Panc1 (cell line): ENCODE measurements at regions not wholly inside any gene's neighbourhood (a gene's known extent, or its start where the extent isn't known, plus 50 kb on each side); places are given as distances from the start of the nearest gene placed in this dataset.
"Not testable (repeated sequence)": the region's sequence is repeated elsewhere in the genome, so short reads cannot be mapped to it uniquely, and the experiment has no call there.

Experiments used
- ATAC-seq: fragments of 200-7000 bp; cut with Tn5 transposase; 2 replicates; pipeline ENCODE4 v1.9.1; 2020; ENCODE audit warnings: mild to moderate bottlenecking, moderate library complexity
- BruUV-seq: library from RNA; stranded (reverse); fragments of 400-500 nt; replicated peaks from 2 replicates; lab custom pipeline; 2021; lab: Mats Ljungman, UMichigan
- CTCF ChIA-PET: fragments of 300-600 bp; sonication (Branson Sonifier 250); formaldehyde crosslinking; loops from one replicate; lab custom pipeline; 2022; ENCODE audit warnings: antibody characterized with exemption; lab: Charles Lee
- POLR2A ChIA-PET: fragments of 300-600 bp; sonication (Branson Sonifier 250); formaldehyde crosslinking; loops from one replicate; lab custom pipeline; 2022; ENCODE audit warnings: antibody characterized with exemption; lab: Charles Lee
- DNase-seq: peaks from one replicate; pipeline ENCODE4 v3.0.0-alpha.2; 2010; ENCODE audit warnings: low read depth, low spot score
- H3K27ac ChIP-seq: 2 replicates; pipeline ENCODE4 v1.5.1; 2011; ENCODE audit warnings: mild to moderate bottlenecking, low read length, inconsistent platforms
- H3K27me3 ChIP-seq: fragments of 200-500 bp; sonication (Bioruptor generic); 2 replicates; pipeline ENCODE4 v1.6.0; 2014; ENCODE audit warnings: low read length, inconsistent platforms; ENCODE audit not compliant: control insufficient read depth, insufficient read depth
- H3K36me3 ChIP-seq: fragments of 200-500 bp; sonication (Bioruptor generic); 2 replicates; pipeline ENCODE4 v1.5.1; 2014; ENCODE audit warnings: inconsistent platforms, mild to moderate bottlenecking, low read length, moderate library complexity; ENCODE audit not compliant: control insufficient read depth, insufficient read depth
- H3K4me1 ChIP-seq: 2 replicates; pipeline ENCODE4 v1.5.1; 2011; ENCODE audit warnings: inconsistent platforms, mild to moderate bottlenecking, low read length, moderate library complexity; ENCODE audit not compliant: control insufficient read depth, insufficient read depth
- H3K4me3 ChIP-seq, 2 experiments: 2 replicates each; pipeline ENCODE4 v1.5.1; 2011 to 2012; ENCODE audit warnings: low read depth in 2 of 2, low read length in 2 of 2, mild to moderate bottlenecking in 2 of 2, inconsistent platforms in 1 of 2, moderate library complexity in 1 of 2
- H3K9me3 ChIP-seq: fragments of 200-500 bp; sonication (Bioruptor generic); 2 replicates; pipeline ENCODE4 v1.5.1; 2014; ENCODE audit warnings: low read depth, mild to moderate bottlenecking, inconsistent platforms, low read length, moderate library complexity; ENCODE audit not compliant: control insufficient read depth, insufficient read depth
- in situ Hi-C: cut with HindIII; loops from 2 replicates; pipeline ENCODE4 v1.10.0; 2016; ENCODE audit warnings: low sequenced_read_pairs, low pct_unique_long_range_greater_than_20kb
- intact Hi-C: fragments of 100-400 bp; cut with micrococcal nuclease; formaldehyde crosslinking; loops from one replicate; pipeline ENCODE4 v1.10.0; 2022; ENCODE audit not compliant: unreplicated experiment

DNA sequence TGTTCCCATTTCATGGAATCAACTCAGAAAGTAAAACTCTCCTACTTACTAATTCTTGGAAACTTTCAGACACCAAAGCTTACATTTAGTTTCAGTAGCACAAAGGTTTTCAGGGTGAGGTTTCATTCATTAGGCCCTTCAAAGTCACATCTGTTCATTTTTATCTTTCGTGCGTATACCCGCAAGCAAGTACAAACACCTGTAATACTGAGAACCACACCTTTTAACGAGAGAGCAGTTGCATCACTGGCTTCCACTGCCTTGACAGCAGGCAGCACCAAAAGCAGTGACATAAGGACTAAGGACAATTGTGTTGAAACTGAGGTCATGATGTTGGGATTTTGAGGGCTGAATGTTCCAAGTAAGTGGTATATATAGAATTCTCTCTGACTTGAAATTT, 60.5 kb downstream of the GOLGA6L22 start:
- H3K4me3 ChIP-seq, H3K9me3 ChIP-seq, CTCF ChIA-PET, POLR2A ChIA-PET, in situ Hi-C loops, H3K27me3 ChIP-seq, DNase-seq, intact Hi-C loops, ATAC-seq, BruUV-seq, H3K4me1 ChIP-seq, H3K36me3 ChIP-seq, H3K27ac ChIP-seq: not testable (repeated sequence)

DNA sequence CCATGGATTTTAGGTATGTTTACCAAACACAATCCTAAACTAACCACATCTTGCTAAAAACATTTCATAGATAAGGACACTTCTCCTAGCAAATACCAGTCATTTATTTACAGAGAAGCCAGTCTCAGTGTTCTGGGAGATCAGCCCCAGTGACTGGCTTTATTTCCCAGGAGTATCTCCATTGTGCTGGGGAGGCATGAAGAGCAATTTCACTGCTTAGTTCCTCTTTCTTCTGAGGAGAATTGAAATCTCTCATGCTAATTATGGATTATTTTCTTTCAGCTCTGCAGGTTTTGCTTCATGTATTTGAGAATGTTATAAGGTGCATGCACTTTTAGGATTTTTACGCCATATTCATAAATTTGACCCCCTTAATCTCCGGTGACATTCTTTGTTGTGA, 67.8 kb downstream of the GOLGA6L22 start:
- in situ Hi-C loops, H3K4me1 ChIP-seq, H3K9me3 ChIP-seq, CTCF ChIA-PET, H3K27ac ChIP-seq, H3K4me3 ChIP-seq, DNase-seq, intact Hi-C loops, H3K27me3 ChIP-seq, ATAC-seq, H3K36me3 ChIP-seq, POLR2A ChIA-PET, BruUV-seq: not testable (repeated sequence)

DNA sequence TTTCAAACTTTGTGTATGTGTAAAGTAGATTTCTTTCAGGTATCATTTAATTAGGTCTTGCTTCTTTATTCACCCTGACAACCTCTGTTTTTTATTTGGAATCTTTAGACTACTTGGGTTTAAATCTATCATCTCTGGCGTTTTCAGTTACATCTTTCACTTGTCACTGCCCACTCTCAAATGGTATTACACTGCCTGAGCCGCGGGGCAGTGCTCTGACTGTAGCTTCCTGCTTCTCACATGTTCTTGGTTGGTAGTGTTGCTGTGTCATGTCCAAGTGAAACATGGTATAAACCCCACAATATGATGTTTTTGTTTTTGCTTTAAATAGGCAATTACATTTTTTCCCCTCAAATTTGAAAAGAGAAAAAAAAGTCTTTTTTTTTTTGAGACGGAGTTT, 68.3 kb downstream of the GOLGA6L22 start:
- BruUV-seq, ATAC-seq, intact Hi-C loops, H3K27me3 ChIP-seq, H3K4me1 ChIP-seq, POLR2A ChIA-PET, H3K9me3 ChIP-seq, DNase-seq, in situ Hi-C loops, H3K27ac ChIP-seq, CTCF ChIA-PET, H3K4me3 ChIP-seq, H3K36me3 ChIP-seq: not testable (repeated sequence)

DNA sequence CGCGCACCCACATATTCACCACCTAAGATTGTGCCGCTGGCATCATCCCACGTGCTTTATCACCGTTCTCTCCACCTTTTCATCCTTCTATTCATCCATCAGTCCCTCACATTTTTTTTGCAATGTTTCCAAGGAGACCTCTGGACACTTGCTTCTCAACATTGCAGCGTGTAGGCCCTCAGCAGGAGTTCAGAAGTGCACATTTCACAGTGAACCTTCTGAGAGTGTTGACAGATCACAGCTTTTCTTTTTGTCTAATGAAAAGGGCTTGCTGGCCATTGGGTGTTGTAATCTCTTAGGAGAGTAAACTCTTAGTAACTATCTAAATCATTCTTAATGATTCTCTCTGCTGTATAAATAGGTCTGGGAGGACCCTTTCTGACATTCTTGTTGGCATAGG, 70.5 kb downstream of the GOLGA6L22 start:
- H3K9me3 ChIP-seq, H3K4me3 ChIP-seq, intact Hi-C loops, H3K27ac ChIP-seq, CTCF ChIA-PET, H3K27me3 ChIP-seq, DNase-seq, H3K4me1 ChIP-seq, H3K36me3 ChIP-seq, POLR2A ChIA-PET, in situ Hi-C loops, ATAC-seq: not testable (repeated sequence)
- BruUV-seq: TSS peak; percentile 45

DNA sequence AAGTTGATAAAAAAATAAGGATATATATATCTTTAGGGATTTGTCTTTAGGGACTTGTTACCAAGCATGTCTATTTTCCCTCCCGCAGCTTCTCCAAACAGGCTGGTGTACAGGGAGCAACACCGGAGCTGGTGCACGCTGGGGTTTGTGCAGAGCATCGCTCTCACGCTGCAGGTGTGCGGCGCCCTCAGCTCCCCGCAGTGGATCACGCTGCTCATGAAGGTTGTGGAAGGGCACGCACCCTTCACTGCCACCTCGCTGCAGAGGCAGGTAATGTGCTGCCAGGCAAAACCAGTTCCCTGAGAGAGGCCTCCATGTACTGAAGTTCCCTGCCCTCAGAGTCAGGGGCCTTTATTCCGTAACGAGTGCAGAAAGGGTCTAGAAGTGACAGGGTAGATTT, 101.0 kb downstream of the GOLGA6L22 start:
- in situ Hi-C loops, H3K4me3 ChIP-seq, H3K27ac ChIP-seq, BruUV-seq, intact Hi-C loops, CTCF ChIA-PET, ATAC-seq, POLR2A ChIA-PET, DNase-seq, H3K4me1 ChIP-seq, H3K9me3 ChIP-seq, H3K27me3 ChIP-seq, H3K36me3 ChIP-seq: not testable (repeated sequence)

DNA sequence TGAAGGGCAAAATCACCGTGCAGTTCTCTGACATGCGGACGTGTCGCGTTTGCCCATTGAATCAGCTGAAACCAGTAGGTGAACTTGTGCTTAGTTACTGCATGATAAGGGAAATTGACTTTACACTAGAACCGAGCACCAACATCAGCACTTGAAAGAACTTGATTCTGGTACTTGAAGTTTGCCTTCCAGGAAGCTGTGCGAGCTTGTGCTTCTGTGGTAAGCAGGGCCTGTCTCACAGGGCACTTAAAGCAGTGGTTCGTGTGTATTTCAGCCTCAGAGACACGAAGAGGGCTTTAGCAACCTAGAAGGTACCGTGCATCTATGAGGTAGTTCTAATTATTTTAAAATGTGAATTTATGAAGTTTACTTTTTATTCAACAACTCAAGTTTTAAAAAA, 103.0 kb downstream of the GOLGA6L22 start:
- H3K4me1 ChIP-seq, CTCF ChIA-PET, H3K9me3 ChIP-seq, H3K4me3 ChIP-seq, DNase-seq, H3K27me3 ChIP-seq, ATAC-seq, intact Hi-C loops, H3K36me3 ChIP-seq, POLR2A ChIA-PET, in situ Hi-C loops, H3K27ac ChIP-seq: not testable (repeated sequence)
- BruUV-seq: TSS peak; percentile 31

DNA sequence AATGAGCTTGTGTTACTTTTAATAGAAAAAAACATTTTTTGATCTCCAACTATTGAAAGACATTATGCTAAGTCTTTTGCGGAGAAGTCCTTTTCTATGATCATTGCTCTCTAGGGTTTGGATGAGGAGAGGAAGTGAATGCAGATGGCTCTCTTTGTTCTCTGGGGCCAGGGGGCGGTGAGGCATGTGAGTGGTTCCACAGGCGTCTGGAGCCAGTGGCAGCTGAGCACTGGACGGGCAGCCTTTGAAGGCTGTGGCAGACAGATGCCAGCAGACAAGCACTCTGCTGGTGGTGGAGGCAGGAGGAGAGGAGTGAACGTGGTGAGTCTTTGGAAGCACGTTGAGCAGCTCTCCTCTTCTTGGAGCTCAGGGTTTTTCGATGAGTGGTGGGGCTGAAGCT, 107.8 kb downstream of the GOLGA6L22 start:
- in situ Hi-C loops, H3K4me1 ChIP-seq, H3K27ac ChIP-seq, BruUV-seq, POLR2A ChIA-PET, ATAC-seq, intact Hi-C loops, DNase-seq, H3K9me3 ChIP-seq, CTCF ChIA-PET, H3K4me3 ChIP-seq, H3K36me3 ChIP-seq, H3K27me3 ChIP-seq: not testable (repeated sequence)

DNA sequence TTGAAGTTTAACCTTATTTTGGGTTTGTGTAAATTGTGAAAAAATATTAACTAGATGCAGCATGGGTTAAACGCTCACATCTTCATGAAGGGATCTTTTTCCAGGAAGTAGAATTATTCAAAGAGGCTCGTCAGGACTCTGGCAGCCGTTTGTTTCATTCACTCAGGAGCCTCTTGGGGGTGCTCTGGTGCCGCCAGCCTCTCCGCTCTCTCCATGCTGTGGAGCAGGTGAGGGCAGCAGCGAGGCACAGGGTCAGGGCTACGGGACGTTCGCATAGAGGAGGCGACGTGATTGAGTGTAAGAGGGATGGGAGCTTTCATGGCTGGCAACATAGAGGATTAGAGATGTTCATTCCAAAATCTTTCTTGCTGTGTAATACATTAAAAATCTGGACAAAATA, 110.8 kb downstream of the GOLGA6L22 start:
- H3K9me3 ChIP-seq, H3K4me1 ChIP-seq, BruUV-seq, H3K27ac ChIP-seq, CTCF ChIA-PET, in situ Hi-C loops, DNase-seq, intact Hi-C loops, POLR2A ChIA-PET, H3K4me3 ChIP-seq, H3K36me3 ChIP-seq, H3K27me3 ChIP-seq: not testable (repeated sequence)
- peak; percentile 67 for ATAC-seq
